ENCODE measurements at regions not wholly inside any gene's neighbourhood (a gene's known extent, or its start where the extent isn't known, plus 50 kb on each side); places are given as distances from the start of the nearest gene placed in this dataset.

DNA sequence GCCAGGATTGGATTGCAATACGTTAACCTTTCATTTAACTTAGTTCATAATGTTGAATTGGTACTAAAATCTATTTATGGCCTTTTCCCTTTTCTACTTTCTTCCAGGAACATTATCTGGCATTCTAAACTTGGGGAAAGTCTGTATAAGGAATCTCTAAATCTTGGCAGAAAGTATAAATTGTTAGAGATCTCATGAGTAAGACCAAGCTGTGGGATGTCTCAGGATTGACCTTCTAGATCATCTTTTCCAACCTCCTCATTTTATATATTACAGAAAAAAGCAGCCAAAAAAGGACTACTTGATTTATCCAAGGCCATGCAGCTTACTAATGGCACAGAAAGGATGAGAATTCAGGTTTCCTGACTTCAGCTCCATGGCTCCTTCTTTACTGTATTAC is 598.3 kb downstream of the INHBA start:
- TF ChIP-seq, protein P1, sequence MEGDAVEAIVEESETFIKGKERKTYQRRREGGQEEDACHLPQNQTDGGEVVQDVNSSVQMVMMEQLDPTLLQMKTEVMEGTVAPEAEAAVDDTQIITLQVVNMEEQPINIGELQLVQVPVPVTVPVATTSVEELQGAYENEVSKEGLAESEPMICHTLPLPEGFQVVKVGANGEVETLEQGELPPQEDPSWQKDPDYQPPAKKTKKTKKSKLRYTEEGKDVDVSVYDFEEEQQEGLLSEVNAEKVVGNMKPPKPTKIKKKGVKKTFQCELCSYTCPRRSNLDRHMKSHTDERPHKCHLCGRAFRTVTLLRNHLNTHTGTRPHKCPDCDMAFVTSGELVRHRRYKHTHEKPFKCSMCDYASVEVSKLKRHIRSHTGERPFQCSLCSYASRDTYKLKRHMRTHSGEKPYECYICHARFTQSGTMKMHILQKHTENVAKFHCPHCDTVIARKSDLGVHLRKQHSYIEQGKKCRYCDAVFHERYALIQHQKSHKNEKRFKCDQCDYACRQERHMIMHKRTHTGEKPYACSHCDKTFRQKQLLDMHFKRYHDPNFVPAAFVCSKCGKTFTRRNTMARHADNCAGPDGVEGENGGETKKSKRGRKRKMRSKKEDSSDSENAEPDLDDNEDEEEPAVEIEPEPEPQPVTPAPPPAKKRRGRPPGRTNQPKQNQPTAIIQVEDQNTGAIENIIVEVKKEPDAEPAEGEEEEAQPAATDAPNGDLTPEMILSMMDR (IDR thresholded peaks at IDR 0.05; ENCODE audit: low read depth, low read length), result no peak
- no peak for TF ChIP-seq POLR2A (IDR thresholded peaks at IDR 0.05; ENCODE audit: extremely low read depth, insufficient read length)
- TF ChIP-seq, protein P2, sequence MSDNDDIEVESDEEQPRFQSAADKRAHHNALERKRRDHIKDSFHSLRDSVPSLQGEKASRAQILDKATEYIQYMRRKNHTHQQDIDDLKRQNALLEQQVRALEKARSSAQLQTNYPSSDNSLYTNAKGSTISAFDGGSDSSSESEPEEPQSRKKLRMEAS (IDR thresholded peaks at IDR 0.05; ENCODE audit: low read depth, low read length), result no peak
